ENCODE measurements at regions not wholly inside any gene's neighbourhood (a gene's known extent, or its start where the extent isn't known, plus 50 kb on each side); places are given as distances from the start of the nearest gene placed in this dataset.

GRCh38 chr4:117755438-117755837 is 278.8 kb upstream of the NDST3 start:
- H3K9ac ChIP-seq (ENCODE audit: low read depth, low read length) = no peak overlapping the region
- peaks cover 31% of the 10 kb centered on the region for H3K9me3 ChIP-seq (ENCODE audit: control insufficient read depth, insufficient read depth, low read length)
- H3K27me3 ChIP-seq (ENCODE audit: control insufficient read depth, insufficient read depth, low read length) = no peaks in the 10 kb centered on the region
- H3K36me3 ChIP-seq (ENCODE audit: control insufficient read depth, insufficient read depth, low read length) = no peaks in the 10 kb centered on the region
- no peak overlapping the region for H3K4me3 ChIP-seq (ENCODE audit: low read depth, low read length)
- no peaks in the 10 kb centered on the region for H3K4me1 ChIP-seq (ENCODE audit: control insufficient read depth, insufficient read depth, low read length)
- H3K27ac ChIP-seq (ENCODE audit: low read depth, low read length) = no peak overlapping the region

GRCh38 chr4:117768610-117769009 is 265.7 kb upstream of the NDST3 start:
- no peak overlapping the region for H3K9ac ChIP-seq (ENCODE audit: low read depth, low read length)
- no peaks in the 10 kb centered on the region for H3K36me3 ChIP-seq (ENCODE audit: control insufficient read depth, insufficient read depth, low read length)
- H3K27ac ChIP-seq (ENCODE audit: low read depth, low read length) = no peak overlapping the region
- H3K27me3 ChIP-seq (ENCODE audit: control insufficient read depth, insufficient read depth, low read length) = no peaks in the 10 kb centered on the region
- H3K4me3 ChIP-seq (ENCODE audit: low read depth, low read length) = no peak overlapping the region
- no peaks in the 10 kb centered on the region for H3K9me3 ChIP-seq (ENCODE audit: control insufficient read depth, insufficient read depth, low read length)
- H3K4me1 ChIP-seq (ENCODE audit: control insufficient read depth, insufficient read depth, low read length) = peaks cover 2% of the 10 kb centered on the region; the same call in 1 of the 2 replicates

GRCh38 chr4:117770269-117771102 is 263.8 kb upstream of the NDST3 start:
- Histone ChIP-seq H3K36me3 (ENCODE audit: control insufficient read depth, insufficient read depth, low read length) (no peaks in the 10 kb centered on the region), H3K9me3 (ENCODE audit: control insufficient read depth, insufficient read depth, low read length) (no peaks in the 10 kb centered on the region), H3K4me1 (ENCODE audit: control insufficient read depth, insufficient read depth, low read length) (peaks cover 2% of the 10 kb centered on the region; the same call in 1 of the 2 replicates), H3K4me3 (ENCODE audit: low read depth, low read length) (no peak overlapping the region), H3K9ac (ENCODE audit: low read depth, low read length) (no peak overlapping the region), H3K27me3 (ENCODE audit: control insufficient read depth, insufficient read depth, low read length) (no peaks in the 10 kb centered on the region), H3K27ac (ENCODE audit: low read depth, low read length) (no peak overlapping the region)

- no peaks in the 10 kb centered on the region for H3K27me3 ChIP-seq (ENCODE audit: control insufficient read depth, insufficient read depth, low read length)
- no peak overlapping the region for H3K27ac ChIP-seq (ENCODE audit: low read depth, low read length)
- H3K4me1 ChIP-seq (ENCODE audit: control insufficient read depth, insufficient read depth, low read length) = peaks cover 2% of the 10 kb centered on the region; the same call in 1 of the 2 replicates
Measured at GRCh38 chr4:117771647-117772337, 262.5 kb upstream of the NDST3 start.

GRCh38 chr4:117773064-117773936 is 261.0 kb upstream of the NDST3 start:
- no peak overlapping the region for H3K27ac ChIP-seq (ENCODE audit: low read depth, low read length)
- no peaks in the 10 kb centered on the region for H3K36me3 ChIP-seq (ENCODE audit: control insufficient read depth, insufficient read depth, low read length)
- H3K9ac ChIP-seq (ENCODE audit: low read depth, low read length) = no peak overlapping the region
- H3K4me3 ChIP-seq (ENCODE audit: low read depth, low read length) = no peak overlapping the region
- H3K27me3 ChIP-seq (ENCODE audit: control insufficient read depth, insufficient read depth, low read length) = no peaks in the 10 kb centered on the region
- no peaks in the 10 kb centered on the region for H3K9me3 ChIP-seq (ENCODE audit: control insufficient read depth, insufficient read depth, low read length)
- H3K4me1 ChIP-seq (ENCODE audit: control insufficient read depth, insufficient read depth, low read length) = peaks cover 2% of the 10 kb centered on the region; the same call in 1 of the 2 replicates

More at GRCh38 chr4:117771647-117772337, 262.5 kb upstream of the NDST3 start:
- Histone ChIP-seq H3K4me3 (ENCODE audit: low read depth, low read length) (no peak overlapping the region), H3K9ac (ENCODE audit: low read depth, low read length) (no peak overlapping the region), H3K9me3 (ENCODE audit: control insufficient read depth, insufficient read depth, low read length) (no peaks in the 10 kb centered on the region), H3K36me3 (ENCODE audit: control insufficient read depth, insufficient read depth, low read length) (no peaks in the 10 kb centered on the region)

- no peak overlapping the region for H3K9ac ChIP-seq (ENCODE audit: low read depth, low read length)
- no peaks in the 10 kb centered on the region; the same call in 1 of the 2 replicates for H3K4me1 ChIP-seq (ENCODE audit: control insufficient read depth, insufficient read depth, low read length)
- no peaks in the 10 kb centered on the region for H3K27me3 ChIP-seq (ENCODE audit: control insufficient read depth, insufficient read depth, low read length)
- H3K27ac ChIP-seq (ENCODE audit: low read depth, low read length) = no peak overlapping the region
- H3K36me3 ChIP-seq (ENCODE audit: control insufficient read depth, insufficient read depth, low read length) = no peaks in the 10 kb centered on the region
- no peak overlapping the region for H3K4me3 ChIP-seq (ENCODE audit: low read depth, low read length)
- H3K9me3 ChIP-seq (ENCODE audit: control insufficient read depth, insufficient read depth, low read length) = no peaks in the 10 kb centered on the region
Measured at GRCh38 chr4:117777721-117778120, 256.6 kb upstream of the NDST3 start.

GRCh38 chr4:117783716-117784115 is 250.6 kb upstream of the NDST3 start:
- Histone ChIP-seq H3K4me1 (ENCODE audit: control insufficient read depth, insufficient read depth, low read length) (peaks cover 3% of the 10 kb centered on the region; the same call in 1 of the 2 replicates), H3K4me3 (ENCODE audit: low read depth, low read length) (no peak overlapping the region), H3K27me3 (ENCODE audit: control insufficient read depth, insufficient read depth, low read length) (no peaks in the 10 kb centered on the region), H3K9ac (ENCODE audit: low read depth, low read length) (no peak overlapping the region), H3K27ac (ENCODE audit: low read depth, low read length) (no peak overlapping the region), H3K36me3 (ENCODE audit: control insufficient read depth, insufficient read depth, low read length) (no peaks in the 10 kb centered on the region), H3K9me3 (ENCODE audit: control insufficient read depth, insufficient read depth, low read length) (no peaks in the 10 kb centered on the region)

GRCh38 chr4:117784266-117784665 is 250.0 kb upstream of the NDST3 start:
- Histone ChIP-seq H3K27ac (ENCODE audit: low read depth, low read length) (no peak overlapping the region), H3K9ac (ENCODE audit: low read depth, low read length) (no peak overlapping the region), H3K4me3 (ENCODE audit: low read depth, low read length) (no peak overlapping the region), H3K9me3 (ENCODE audit: control insufficient read depth, insufficient read depth, low read length) (no peaks in the 10 kb centered on the region), H3K4me1 (ENCODE audit: control insufficient read depth, insufficient read depth, low read length) (peaks cover 3% of the 10 kb centered on the region; the same call in 1 of the 2 replicates), H3K27me3 (ENCODE audit: control insufficient read depth, insufficient read depth, low read length) (no peaks in the 10 kb centered on the region), H3K36me3 (ENCODE audit: control insufficient read depth, insufficient read depth, low read length) (no peaks in the 10 kb centered on the region)

GRCh38 chr4:117786566-117786965 is 247.7 kb upstream of the NDST3 start:
- no peaks in the 10 kb centered on the region for H3K9me3 ChIP-seq (ENCODE audit: control insufficient read depth, insufficient read depth, low read length)
- no peak overlapping the region for H3K9ac ChIP-seq (ENCODE audit: low read depth, low read length)
- no peak overlapping the region for H3K4me3 ChIP-seq (ENCODE audit: low read depth, low read length)
- no peaks in the 10 kb centered on the region for H3K27me3 ChIP-seq (ENCODE audit: control insufficient read depth, insufficient read depth, low read length)
- no peak overlapping the region for H3K27ac ChIP-seq (ENCODE audit: low read depth, low read length)
- peaks cover 14% of the 10 kb centered on the region for H3K4me1 ChIP-seq (ENCODE audit: control insufficient read depth, insufficient read depth, low read length)
- no peaks in the 10 kb centered on the region for H3K36me3 ChIP-seq (ENCODE audit: control insufficient read depth, insufficient read depth, low read length)

GRCh38 chr4:117793845-117794480 is 240.3 kb upstream of the NDST3 start:
- Histone ChIP-seq H3K36me3 (ENCODE audit: control insufficient read depth, insufficient read depth, low read length) (no peaks in the 10 kb centered on the region), H3K4me1 (ENCODE audit: control insufficient read depth, insufficient read depth, low read length) (peaks cover 14% of the 10 kb centered on the region), H3K4me3 (ENCODE audit: low read depth, low read length) (no peak overlapping the region), H3K9me3 (ENCODE audit: control insufficient read depth, insufficient read depth, low read length) (no peaks in the 10 kb centered on the region), H3K27me3 (ENCODE audit: control insufficient read depth, insufficient read depth, low read length) (no peaks in the 10 kb centered on the region), H3K27ac (ENCODE audit: low read depth, low read length) (no peak overlapping the region), H3K9ac (ENCODE audit: low read depth, low read length) (no peak overlapping the region)

Measured in HUES48 (cell line).